GM13977 (cell line): ENCODE measurements at regions not wholly inside any gene's neighbourhood (a gene's known extent, or its start where the extent isn't known, plus 50 kb on each side); places are given as distances from the start of the nearest gene placed in this dataset.

Experiments used
- DNase-seq: peaks from one replicate; pipeline ENCODE4 v3.0.0; 2012; ENCODE audit warnings: low spot score
- CTCF ChIP-seq: IDR thresholded peaks from 2 replicates; pipeline ENCODE4 v1.5.1; 2012; ENCODE audit warnings: mild to moderate bottlenecking, control low read depth; ENCODE audit not compliant: insufficient read depth; ENCODE audit errors: extremely low read depth, missing control alignments
- in situ Hi-C: fragments of 300-500 bp; cut with MboI; formaldehyde crosslinking; loops from one replicate; pipeline ENCODE4 v1.12.0; 2022; ENCODE audit warnings: low sequenced_read_pairs, low pct_unique_long_range_greater_than_20kb, mixed read lengths, inconsistent platforms; ENCODE audit not compliant: unreplicated experiment

- no peak for TF ChIP-seq CTCF
- in situ Hi-C loops, result no loop called here
- DNase-seq, result no peak
Observed at GRCh38 chr4:20095805-20096541, 155.7 kb upstream of the SLIT2 start.

GRCh38 chr4:20091781-20092180, 159.9 kb upstream of the SLIT2 start:
- DNase-seq, result no peak
- in situ Hi-C loops, result no loop called here
- no peak for TF ChIP-seq CTCF

- DNase-seq, result no peak
- in situ Hi-C loops, result no loop called here
- no peak for TF ChIP-seq CTCF
Observed at GRCh38 chr4:20087522-20087911, 164.2 kb upstream of the SLIT2 start.

- DNase-seq, result no peak
- TF ChIP-seq CTCF, result no peak
- in situ Hi-C loops, result no loop called here
Observed at GRCh38 chr4:20086799-20087521, 164.7 kb upstream of the SLIT2 start.

- no peak for DNase-seq
- TF ChIP-seq CTCF, result no peak
- in situ Hi-C loops, result no loop called here
Observed at GRCh38 chr4:20086067-20086798, 165.5 kb upstream of the SLIT2 start.

- TF ChIP-seq CTCF, result no peak
- no peak for DNase-seq
- in situ Hi-C loops, result no loop called here
Observed at GRCh38 chr4:20085653-20086052, 166.1 kb upstream of the SLIT2 start.
